Muscle layer of colon (tissue), 2 donors: ENCODE measurements at regions not wholly inside any gene's neighbourhood (a gene's known extent, or its start where the extent isn't known, plus 50 kb on each side); places are given as distances from the start of the nearest gene placed in this dataset.

Source experiments
- H3K27ac ChIP-seq: one replicate; pipeline ENCODE4 v1.7.0; 2013; ENCODE audit warnings: low read depth, mild to moderate bottlenecking, low read length, moderate library complexity
- H3K27me3 ChIP-seq, 2 donors: one replicate each; pipeline ENCODE4 v1.7.0; 2013; ENCODE audit warnings: low read length in 2 of 2, mild to moderate bottlenecking in 2 of 2; ENCODE audit not compliant: insufficient read depth in 2 of 2, control insufficient read depth in 1 of 2
- H3K36me3 ChIP-seq: one replicate; pipeline ENCODE4 v1.7.0; 2013; ENCODE audit warnings: mild to moderate bottlenecking, low read length; ENCODE audit not compliant: insufficient read depth
- H3K4me1 ChIP-seq: one replicate; pipeline ENCODE4 v1.7.0; 2013; ENCODE audit warnings: mild to moderate bottlenecking, low read length; ENCODE audit not compliant: insufficient read depth
- H3K4me3 ChIP-seq, 2 donors: one replicate each; pipeline ENCODE4 v1.7.0; 2013; ENCODE audit warnings: low read length in 2 of 2, low read depth in 1 of 2, mild to moderate bottlenecking in 1 of 2, moderate library complexity in 1 of 2
- H3K9ac ChIP-seq: one replicate; pipeline ENCODE4 v1.7.0; 2013; ENCODE audit warnings: low read length
- H3K9me3 ChIP-seq: one replicate; pipeline ENCODE4 v1.7.0; 2013; ENCODE audit warnings: mild to moderate bottlenecking, low read length
- donor health status: abdominal sarcoma.
- donor health status: Adenocarcinoma of cecum.

GRCh38 chr15:70153921-70154717 is 56.4 kb upstream of the TLE3 start:
- Histone ChIP-seq H3K9ac (no peak overlapping the region), H3K9me3 (no peaks in the 10 kb centered on the region), H3K4me3 (no peak overlapping the region), H3K27ac (peak overlapping the region; percentile 85), H3K4me1 (peaks cover 57% of the 10 kb centered on the region), H3K36me3 (no peaks in the 10 kb centered on the region), H3K27me3 (no peaks in the 10 kb centered on the region)

DNA sequence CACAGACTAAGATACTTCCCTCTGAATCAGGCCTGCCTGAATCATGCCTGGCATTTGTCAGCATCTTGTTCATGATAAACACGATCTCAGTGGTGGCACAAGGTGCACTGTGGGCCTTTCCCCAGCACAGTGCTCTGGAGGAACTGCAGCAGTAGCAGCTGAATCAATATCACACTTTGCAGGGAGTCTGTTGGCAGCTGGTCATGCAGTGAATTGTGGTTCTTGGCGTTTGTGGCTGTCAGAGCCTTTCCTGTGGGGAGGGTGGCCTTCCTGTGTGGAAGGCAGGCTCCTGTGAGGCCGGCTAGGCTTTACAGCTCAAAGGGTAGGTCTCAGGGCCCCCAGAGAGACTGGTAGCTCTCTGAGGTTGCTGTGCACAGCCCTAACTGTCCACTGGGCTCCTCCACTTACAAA is 54.4 kb upstream of the TLE3 start:
- no peak overlapping the region for H3K4me3 ChIP-seq
- H3K27ac ChIP-seq = peak overlapping the region; percentile 81
- H3K9me3 ChIP-seq = no peaks in the 10 kb centered on the region
- H3K27me3 ChIP-seq = no peaks in the 10 kb centered on the region
- H3K36me3 ChIP-seq = no peaks in the 10 kb centered on the region
- H3K9ac ChIP-seq = no peak overlapping the region
- H3K4me1 ChIP-seq = peaks cover 55% of the 10 kb centered on the region

GRCh38 chr15:70151462-70151861 is 53.7 kb upstream of the TLE3 start:
- no peaks in the 10 kb centered on the region for H3K27me3 ChIP-seq
- H3K4me3 ChIP-seq = no peak overlapping the region
- no peaks in the 10 kb centered on the region for H3K9me3 ChIP-seq
- peak overlapping the region; percentile 81 for H3K27ac ChIP-seq
- H3K4me1 ChIP-seq = peaks cover 48% of the 10 kb centered on the region
- no peak overlapping the region for H3K9ac ChIP-seq
- H3K36me3 ChIP-seq = no peaks in the 10 kb centered on the region

DNA sequence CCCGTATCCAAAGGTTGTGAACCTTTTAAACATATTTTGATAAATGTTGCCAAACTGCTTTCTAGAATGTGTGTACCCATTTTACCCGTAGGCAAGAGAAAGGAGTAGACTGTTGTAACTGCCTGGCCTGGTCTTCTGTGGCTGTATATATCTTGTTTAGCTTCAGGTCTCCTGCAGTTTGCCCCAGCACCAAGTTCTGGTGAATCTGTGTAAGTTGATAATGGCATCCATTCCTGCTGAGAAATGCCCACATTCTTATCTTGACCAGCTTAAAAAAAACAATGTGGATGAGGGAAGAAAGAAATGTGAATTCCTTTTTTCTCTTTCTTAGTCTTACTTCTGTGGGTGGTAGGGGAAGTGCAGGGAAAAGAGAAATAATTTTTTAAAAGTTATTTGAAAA is 53.3 kb upstream of the TLE3 start:
- Histone ChIP-seq H3K4me3 (no peak overlapping the region), H3K27me3 (no peaks in the 10 kb centered on the region), H3K36me3 (no peaks in the 10 kb centered on the region), H3K9ac (no peak overlapping the region), H3K27ac (no peak overlapping the region), H3K4me1 (peaks cover 44% of the 10 kb centered on the region), H3K9me3 (no peaks in the 10 kb centered on the region)

DNA sequence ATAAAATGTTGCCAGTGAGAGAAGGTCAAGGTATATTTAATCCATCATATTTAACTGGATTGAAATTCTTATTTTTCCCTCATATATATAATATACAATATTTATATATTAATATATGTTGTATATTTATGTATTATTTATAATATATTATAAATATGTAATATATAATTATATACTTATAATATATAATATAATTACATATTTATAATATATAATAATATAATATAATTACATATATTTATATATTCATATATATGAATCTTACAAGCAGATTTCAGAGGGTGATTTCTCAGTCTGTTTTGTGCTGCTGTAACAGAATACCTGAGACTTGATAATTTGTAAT is 52.7 kb upstream of the TLE3 start:
- Histone ChIP-seq H3K4me3 (no peak overlapping the region), H3K4me1 (peaks cover 38% of the 10 kb centered on the region), H3K9me3 (no peaks in the 10 kb centered on the region), H3K9ac (no peak overlapping the region), H3K27me3 (no peaks in the 10 kb centered on the region), H3K27ac (no peak overlapping the region), H3K36me3 (no peaks in the 10 kb centered on the region)

DNA sequence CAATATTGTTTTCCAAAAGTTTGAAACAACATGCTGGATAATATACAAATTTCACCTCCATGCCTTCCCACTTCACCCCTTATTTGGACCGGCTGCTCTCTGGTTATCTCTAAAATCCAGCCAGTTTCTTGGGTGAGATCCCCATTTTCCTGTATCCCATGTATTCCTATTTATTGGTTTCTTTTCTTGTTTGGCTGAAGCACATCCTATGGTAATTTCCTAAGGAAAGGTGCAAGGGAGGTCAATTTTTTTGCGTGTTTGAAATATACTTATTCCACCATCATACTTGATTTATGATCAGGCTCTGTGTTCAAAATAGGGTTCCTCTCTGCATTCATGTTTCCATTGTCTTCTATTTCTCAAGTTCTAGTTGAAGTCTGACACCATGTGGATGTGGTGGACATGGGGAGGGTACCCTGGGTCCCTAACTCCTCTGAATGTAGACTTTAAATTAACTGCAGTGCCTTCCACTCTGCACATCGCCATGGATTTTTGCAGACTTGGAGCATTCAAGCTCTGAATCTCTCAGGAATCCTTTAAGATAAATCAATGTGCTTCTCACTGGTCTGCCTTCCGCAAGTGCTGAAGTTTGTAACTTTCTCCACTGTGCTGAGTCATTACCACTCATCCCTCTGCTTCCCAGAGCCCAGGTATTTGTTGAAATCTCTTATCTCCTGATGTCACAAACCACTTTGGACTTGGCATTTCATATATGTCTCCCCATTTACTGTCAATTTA is 52.1 kb upstream of the TLE3 start:
- no peaks in the 10 kb centered on the region for H3K27me3 ChIP-seq
- peaks cover 32% of the 10 kb centered on the region for H3K4me1 ChIP-seq
- H3K27ac ChIP-seq = no peak overlapping the region
- no peak overlapping the region for H3K9ac ChIP-seq
- no peaks in the 10 kb centered on the region for H3K36me3 ChIP-seq
- no peak overlapping the region for H3K4me3 ChIP-seq
- H3K9me3 ChIP-seq = no peaks in the 10 kb centered on the region

DNA sequence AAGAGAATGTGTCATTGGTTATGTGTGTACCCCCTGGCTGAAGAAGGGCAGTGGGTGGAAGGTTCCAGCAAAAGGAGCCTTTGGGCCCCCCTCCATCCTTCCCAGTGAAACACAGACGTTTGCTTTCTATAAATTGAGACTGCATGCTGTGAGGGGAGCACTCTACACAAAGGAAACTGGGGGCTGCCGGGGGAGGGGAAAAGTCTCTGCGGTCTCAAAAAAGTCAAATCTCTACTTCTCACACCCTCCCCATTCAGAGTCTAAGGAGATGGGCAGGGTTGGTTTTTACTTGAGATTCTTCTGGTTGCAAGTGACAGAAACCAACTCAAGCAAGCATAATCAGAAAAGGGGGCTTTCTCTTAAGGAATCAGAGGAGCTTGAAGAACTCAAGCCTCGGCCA is 50.1 kb upstream of the TLE3 start:
- H3K9ac ChIP-seq = no peak overlapping the region
- no peak overlapping the region for H3K4me3 ChIP-seq
- H3K36me3 ChIP-seq = no peaks in the 10 kb centered on the region
- no peaks in the 10 kb centered on the region for H3K9me3 ChIP-seq
- H3K4me1 ChIP-seq = peaks cover 14% of the 10 kb centered on the region
- H3K27ac ChIP-seq = no peak overlapping the region
- H3K27me3 ChIP-seq = no peaks in the 10 kb centered on the region
